ENCODE measurements at regions not wholly inside any gene's neighbourhood (a gene's known extent, or its start where the extent isn't known, plus 50 kb on each side); places are given as distances from the start of the nearest gene placed in this dataset.

DNA sequence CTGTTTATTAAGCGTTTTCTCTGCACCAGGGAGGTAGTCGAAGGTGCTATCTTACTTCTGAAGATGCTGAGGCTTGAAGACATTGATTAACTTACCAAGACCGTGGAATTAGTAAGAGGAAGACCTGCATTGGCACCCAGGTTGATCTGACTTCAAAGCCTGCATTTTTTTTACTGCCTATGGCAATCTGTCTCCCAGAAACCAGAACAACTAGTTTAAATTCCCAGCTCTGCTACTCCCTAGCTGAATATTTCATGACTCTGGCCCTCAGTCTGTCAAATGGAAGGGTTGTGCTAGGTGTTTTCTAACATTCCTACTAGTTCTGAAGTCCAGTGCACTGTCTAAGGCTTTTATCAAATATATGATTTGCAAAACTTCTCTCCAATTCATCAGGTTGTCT lies 52.0 kb upstream of the GRAMD1B start:
- no peaks in the 10 kb centered on the region for H3K9me3 Mint-ChIP-seq
- H3K9me3 ChIP-seq (ENCODE audit: control insufficient read depth, insufficient read depth, low read length) = no peaks in the 10 kb centered on the region
- H3K27me3 ChIP-seq (ENCODE audit: control insufficient read depth, insufficient read depth, low read length) = no peaks in the 10 kb centered on the region
- H3K27me3 Mint-ChIP-seq (ENCODE audit: low read depth in 2 of 2) = no peaks in the 10 kb centered on the region
- no peak overlapping the region for H3K27ac Mint-ChIP-seq
- ATAC-seq (no peak), DNase-seq (no peak)
- H3K27ac ChIP-seq (ENCODE audit: low read length) = no peak overlapping the region
- H3K4me3 ChIP-seq (ENCODE audit: low read length) = no peak overlapping the region
- peaks cover 7 to 24% of the 10 kb centered on the region in 2 donors for H3K4me1 Mint-ChIP-seq
- H3K4me3 Mint-ChIP-seq = no peak overlapping the region
- no peaks in the 10 kb centered on the region for H3K36me3 Mint-ChIP-seq
- H3K4me1 ChIP-seq (ENCODE audit: control insufficient read depth, insufficient read depth, low read length) = peaks cover 21% of the 10 kb centered on the region
- WGBS (ENCODE audit: insufficient coverage) = 97% methylated on average over 3 of the region's 3 CpGs
- intact Hi-C loops (cut with micrococcal nuclease) = no loop called here
- H3K36me3 ChIP-seq (ENCODE audit: control insufficient read depth, insufficient read depth, low read length) = no peaks in the 10 kb centered on the region
- TF ChIP-seq, protein P1, sequence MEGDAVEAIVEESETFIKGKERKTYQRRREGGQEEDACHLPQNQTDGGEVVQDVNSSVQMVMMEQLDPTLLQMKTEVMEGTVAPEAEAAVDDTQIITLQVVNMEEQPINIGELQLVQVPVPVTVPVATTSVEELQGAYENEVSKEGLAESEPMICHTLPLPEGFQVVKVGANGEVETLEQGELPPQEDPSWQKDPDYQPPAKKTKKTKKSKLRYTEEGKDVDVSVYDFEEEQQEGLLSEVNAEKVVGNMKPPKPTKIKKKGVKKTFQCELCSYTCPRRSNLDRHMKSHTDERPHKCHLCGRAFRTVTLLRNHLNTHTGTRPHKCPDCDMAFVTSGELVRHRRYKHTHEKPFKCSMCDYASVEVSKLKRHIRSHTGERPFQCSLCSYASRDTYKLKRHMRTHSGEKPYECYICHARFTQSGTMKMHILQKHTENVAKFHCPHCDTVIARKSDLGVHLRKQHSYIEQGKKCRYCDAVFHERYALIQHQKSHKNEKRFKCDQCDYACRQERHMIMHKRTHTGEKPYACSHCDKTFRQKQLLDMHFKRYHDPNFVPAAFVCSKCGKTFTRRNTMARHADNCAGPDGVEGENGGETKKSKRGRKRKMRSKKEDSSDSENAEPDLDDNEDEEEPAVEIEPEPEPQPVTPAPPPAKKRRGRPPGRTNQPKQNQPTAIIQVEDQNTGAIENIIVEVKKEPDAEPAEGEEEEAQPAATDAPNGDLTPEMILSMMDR (IDR thresholded peaks at IDR 0.05) = no peak

GRCh38 chr11:123377355-123377754 lies 52.7 kb upstream of the GRAMD1B start:
- Histone ChIP-seq H3K9me3 (ENCODE audit: control insufficient read depth, insufficient read depth, low read length) (no peaks in the 10 kb centered on the region), H3K27ac (ENCODE audit: low read length) (no peak overlapping the region), H3K4me1 (ENCODE audit: control insufficient read depth, insufficient read depth, low read length) (peaks cover 15% of the 10 kb centered on the region), H3K27me3 (ENCODE audit: control insufficient read depth, insufficient read depth, low read length) (no peaks in the 10 kb centered on the region), H3K4me3 (ENCODE audit: low read length) (no peak overlapping the region), H3K36me3 (ENCODE audit: control insufficient read depth, insufficient read depth, low read length) (no peaks in the 10 kb centered on the region)
- 87% methylated on average over 5 of the region's 5 CpGs for WGBS (ENCODE audit: insufficient coverage)
- Mint-ChIP-seq H3K4me3 (no peak overlapping the region), H3K27me3 (ENCODE audit: low read depth in 2 of 2) (no peaks in the 10 kb centered on the region), H3K27ac (no peak overlapping the region), H3K9me3 (no peaks in the 10 kb centered on the region), H3K36me3 (no peaks in the 10 kb centered on the region), H3K4me1 (peaks cover 7 to 24% of the 10 kb centered on the region in 2 donors)
- TF ChIP-seq, protein P1 (IDR thresholded peaks at IDR 0.05) = no peak
- ATAC-seq = no peak
- no peak for DNase-seq
- intact Hi-C loops (cut with micrococcal nuclease) = no loop called here

GRCh38 chr11:123375832-123376231 lies 54.2 kb upstream of the GRAMD1B start:
- no peak for DNase-seq
- H3K9me3 Mint-ChIP-seq = no peaks in the 10 kb centered on the region
- intact Hi-C loops (cut with micrococcal nuclease) = no loop called here

GRCh38 chr11:123374622-123374968 lies 55.5 kb upstream of the GRAMD1B start:
- Mint-ChIP-seq H3K36me3 (no peaks in the 10 kb centered on the region), H3K9me3 (no peaks in the 10 kb centered on the region), H3K27ac (no peak overlapping the region), H3K27me3 (ENCODE audit: low read depth in 2 of 2) (peaks cover 0 to 3% of the 10 kb centered on the region in 2 donors), H3K4me1 (peaks cover under 1 to 7% of the 10 kb centered on the region in 2 donors), H3K4me3 (no peak overlapping the region)
- intact Hi-C loops (cut with micrococcal nuclease) = no loop called here
- Histone ChIP-seq H3K4me1 (ENCODE audit: control insufficient read depth, insufficient read depth, low read length) (no peaks in the 10 kb centered on the region), H3K27me3 (ENCODE audit: control insufficient read depth, insufficient read depth, low read length) (no peaks in the 10 kb centered on the region), H3K4me3 (ENCODE audit: low read length) (no peak overlapping the region), H3K27ac (ENCODE audit: low read length) (no peak overlapping the region), H3K36me3 (ENCODE audit: control insufficient read depth, insufficient read depth, low read length) (no peaks in the 10 kb centered on the region), H3K9me3 (ENCODE audit: control insufficient read depth, insufficient read depth, low read length) (no peaks in the 10 kb centered on the region)
- no peak for DNase-seq
- ATAC-seq = no peak
- TF ChIP-seq, protein P1 (IDR thresholded peaks at IDR 0.05) = no peak
- 95% methylated on average over 5 of the region's 5 CpGs for WGBS (ENCODE audit: insufficient coverage)

More at GRCh38 chr11:123375832-123376231, 54.2 kb upstream of the GRAMD1B start:
- H3K9me3 ChIP-seq (ENCODE audit: control insufficient read depth, insufficient read depth, low read length) = no peaks in the 10 kb centered on the region
- Mint-ChIP-seq H3K36me3 (no peaks in the 10 kb centered on the region), H3K4me1 (peaks cover 7 to 13% of the 10 kb centered on the region in 2 donors), H3K27me3 (ENCODE audit: low read depth in 2 of 2) (no peaks in the 10 kb centered on the region), H3K4me3 (no peak overlapping the region), H3K27ac (no peak overlapping the region)
- no peak overlapping the region for H3K4me3 ChIP-seq (ENCODE audit: low read length)
- WGBS (ENCODE audit: insufficient coverage) = 100% methylated on average over 3 of the region's 3 CpGs
- no peaks in the 10 kb centered on the region for H3K36me3 ChIP-seq (ENCODE audit: control insufficient read depth, insufficient read depth, low read length)
- no peaks in the 10 kb centered on the region for H3K4me1 ChIP-seq (ENCODE audit: control insufficient read depth, insufficient read depth, low read length)
- no peaks in the 10 kb centered on the region for H3K27me3 ChIP-seq (ENCODE audit: control insufficient read depth, insufficient read depth, low read length)
- H3K27ac ChIP-seq (ENCODE audit: low read length) = no peak overlapping the region
- TF ChIP-seq, protein P1 (IDR thresholded peaks at IDR 0.05) = no peak
- no peak for ATAC-seq

Measured in natural killer cell (primary cell).